Keratinocyte (primary cell): ENCODE measurements at regions not wholly inside any gene's neighbourhood (a gene's known extent, or its start where the extent isn't known, plus 50 kb on each side); places are given as distances from the start of the nearest gene placed in this dataset.

Source experiments
- DNase-seq: peaks from one replicate; pipeline ENCODE4 v3.0.0-alpha.2; 2011; ENCODE audit warnings: low read depth, missing footprints, low spot score
- FAIRE-seq: peaks from 2 replicates; lab custom pipeline; 2011; peaks lifted over from hg19 to GRCh38; lab: Jason Lieb, UNC
- H2AFZ ChIP-seq: 2 replicates; pipeline ENCODE4 v1.6.0; 2012; ENCODE audit warnings: low read length, control low read depth, inconsistent platforms; ENCODE audit not compliant: control insufficient read depth
- H3K27ac ChIP-seq: 2 replicates; pipeline ENCODE4 v1.5.1; 2011; ENCODE audit warnings: low read length; ENCODE audit not compliant: control insufficient read depth, insufficient read depth
- H3K27me3 ChIP-seq: 3 replicates; pipeline ENCODE4 v1.6.0; 2011; ENCODE audit warnings: low read length; ENCODE audit not compliant: control insufficient read depth, insufficient read depth; ENCODE audit errors: extremely low read depth
- H3K36me3 ChIP-seq, 2 experiments: 2 replicates in 1 of 2; 3 replicates in 1 of 2; pipeline ENCODE4 v1.5.1; 2011; ENCODE audit warnings: low read length in 2 of 2, mild to moderate bottlenecking in 1 of 2; ENCODE audit not compliant: control insufficient read depth in 2 of 2, insufficient read depth in 2 of 2; ENCODE audit errors: extremely low read depth in 1 of 2
- H3K4me1 ChIP-seq: 3 replicates; pipeline ENCODE4 v1.5.1; 2011; ENCODE audit warnings: low read length; ENCODE audit not compliant: control insufficient read depth, insufficient read depth; ENCODE audit errors: extremely low read depth
- H3K4me2 ChIP-seq: 3 replicates; pipeline ENCODE4 v1.6.0; 2011; ENCODE audit warnings: low read depth, low read length; ENCODE audit not compliant: control insufficient read depth, insufficient read depth; ENCODE audit errors: extremely low read depth
- H3K4me3 ChIP-seq, 3 experiments: fragments of 200-600 bp in 1 of 3; sonication (generic) in 1 of 3; 2 replicates in 2 of 3; 3 replicates in 1 of 3; pipeline ENCODE4 v1.5.1; 2011 to 2016; ENCODE audit warnings: low read length in 3 of 3, mild to moderate bottlenecking in 3 of 3, control low read depth in 2 of 3, inconsistent platforms in 1 of 3, low read depth in 1 of 3, mixed read lengths in 1 of 3, mixed run types in 1 of 3, moderate library complexity in 1 of 3; ENCODE audit not compliant: control insufficient read depth in 2 of 3, insufficient read depth in 2 of 3; ENCODE audit errors: extremely low read depth in 1 of 3
- H3K79me2 ChIP-seq: 2 replicates; pipeline ENCODE4 v1.6.0; 2012; ENCODE audit warnings: low read length; ENCODE audit not compliant: control insufficient read depth, insufficient read depth
- H3K9ac ChIP-seq: 3 replicates; pipeline ENCODE4 v1.6.0; 2011; ENCODE audit warnings: low read length; ENCODE audit not compliant: control insufficient read depth, insufficient read depth; ENCODE audit errors: extremely low read depth
- H3K9me1 ChIP-seq: 3 replicates; pipeline ENCODE4 v1.6.0; 2011; ENCODE audit warnings: low read length; ENCODE audit not compliant: control insufficient read depth, insufficient read depth; ENCODE audit errors: extremely low read depth
- H3K9me3 ChIP-seq: 2 replicates; pipeline ENCODE4 v1.5.1; 2012; ENCODE audit warnings: low read depth, low read length; ENCODE audit not compliant: control insufficient read depth
- H4K20me1 ChIP-seq: 3 replicates; pipeline ENCODE4 v1.6.0; 2011; ENCODE audit warnings: low read length; ENCODE audit not compliant: control insufficient read depth, insufficient read depth; ENCODE audit errors: extremely low read depth
- CTCF ChIP-seq, 3 experiments: IDR thresholded peaks in 1 of 3; conservative IDR thresholded peaks in 1 of 3; optimal IDR thresholded peaks in 1 of 3; 2 replicates in 2 of 3; 3 replicates in 1 of 3; pipeline versions ENCODE3 to v1.5.1; 2011; ENCODE audit warnings: low read length in 3 of 3, mild to moderate bottlenecking in 3 of 3, moderate library complexity in 2 of 3, control low read depth in 1 of 3, inconsistent platforms in 1 of 3; ENCODE audit not compliant: insufficient read depth in 2 of 3; ENCODE audit errors: extremely low read depth in 1 of 3
- EZH2 ChIP-seq: IDR thresholded peaks from one replicate; pipeline ENCODE4 v1.6.1; 2012; ENCODE audit warnings: inconsistent platforms, mild to moderate bottlenecking, low read length, moderate library complexity
- dilution Hi-C: fragments of 300-500 bp; cut with MboI; formaldehyde crosslinking; loops from one replicate; pipeline ENCODE4 v1.7.0; 2020; ENCODE audit warnings: low sequenced_read_pairs; ENCODE audit not compliant: extremely low pct_ligation_motif_present

- Histone ChIP-seq H3K27me3 (no peaks in the 10 kb centered on the region), H2AFZ (no peak overlapping the region), H3K9ac (no peak overlapping the region), H3K4me3 (no peak overlapping the region), H3K27ac (no peak overlapping the region), H3K79me2 (no peaks in the 10 kb centered on the region), H3K4me1 (peaks cover 9% of the 10 kb centered on the region), H3K36me3 (no peaks in the 10 kb centered on the region), H3K4me2 (no peak overlapping the region), H4K20me1 (no peaks in the 10 kb centered on the region), H3K9me3 (peaks cover 2% of the 10 kb centered on the region), H3K9me1 (no peaks in the 10 kb centered on the region)
- dilution Hi-C loops: no loop called here
- TF ChIP-seq CTCF (optimal IDR thresholded peaks at IDR 0.05 in 1 of 3, IDR thresholded peaks at IDR 0.05 in 1 of 3, conservative IDR thresholded peaks at IDR 0.05 in 1 of 3; ENCODE audit: extremely low read depth in 1 of 3, insufficient read depth in 2 of 3, low read length in 3 of 3) (no peak), EZH2 (no peak)
- FAIRE-seq (no peak), DNase-seq (no peak)
Measured at GRCh38 chr14:100396266-100396795, 73.2 kb downstream of the SLC25A47 start.

GRCh38 chr14:100397005-100397404, 73.9 kb downstream of the SLC25A47 start:
- Histone ChIP-seq H3K4me3 (no peak overlapping the region), H3K9me1 (no peaks in the 10 kb centered on the region), H3K27me3 (no peaks in the 10 kb centered on the region), H3K4me1 (peaks cover 9% of the 10 kb centered on the region), H3K27ac (no peak overlapping the region), H3K4me2 (no peak overlapping the region), H2AFZ (no peak overlapping the region), H4K20me1 (no peaks in the 10 kb centered on the region), H3K36me3 (no peaks in the 10 kb centered on the region), H3K79me2 (no peaks in the 10 kb centered on the region), H3K9ac (no peak overlapping the region), H3K9me3 (peaks cover 2% of the 10 kb centered on the region)
- DNase-seq (no peak), FAIRE-seq (no peak)
- dilution Hi-C loops: no loop called here
- TF ChIP-seq CTCF (optimal IDR thresholded peaks at IDR 0.05 in 1 of 3, IDR thresholded peaks at IDR 0.05 in 1 of 3, conservative IDR thresholded peaks at IDR 0.05 in 1 of 3; ENCODE audit: extremely low read depth in 1 of 3, insufficient read depth in 2 of 3, low read length in 3 of 3) (no peak), EZH2 (no peak)
